ENCODE measurements at regions not wholly inside any gene's neighbourhood (a gene's known extent, or its start where the extent isn't known, plus 50 kb on each side); places are given as distances from the start of the nearest gene placed in this dataset.

GRCh38 chr2:56049233-56049845 lies 125.8 kb upstream of the EFEMP1 start (continued):
- TF ChIP-seq ZNF532 (CRISPR knock-in tag; IDR thresholded peaks at IDR 0.05; ENCODE audit: borderline replicate concordance) (no peak), CTCF (IDR thresholded peaks at IDR 0.05) (no peak), NFYB (CRISPR knock-in tag; conservative IDR thresholded peaks at IDR 0.05; ENCODE audit: low read depth) (no peak), MLX (CRISPR knock-in tag; IDR thresholded peaks at IDR 0.05) (no peak), SP1 (CRISPR knock-in tag; conservative IDR thresholded peaks at IDR 0.05) (no peak), KAT7 (CRISPR knock-in tag; IDR thresholded peaks at IDR 0.05; ENCODE audit: borderline replicate concordance) (no peak)
- TF ChIP-seq, protein P1, sequence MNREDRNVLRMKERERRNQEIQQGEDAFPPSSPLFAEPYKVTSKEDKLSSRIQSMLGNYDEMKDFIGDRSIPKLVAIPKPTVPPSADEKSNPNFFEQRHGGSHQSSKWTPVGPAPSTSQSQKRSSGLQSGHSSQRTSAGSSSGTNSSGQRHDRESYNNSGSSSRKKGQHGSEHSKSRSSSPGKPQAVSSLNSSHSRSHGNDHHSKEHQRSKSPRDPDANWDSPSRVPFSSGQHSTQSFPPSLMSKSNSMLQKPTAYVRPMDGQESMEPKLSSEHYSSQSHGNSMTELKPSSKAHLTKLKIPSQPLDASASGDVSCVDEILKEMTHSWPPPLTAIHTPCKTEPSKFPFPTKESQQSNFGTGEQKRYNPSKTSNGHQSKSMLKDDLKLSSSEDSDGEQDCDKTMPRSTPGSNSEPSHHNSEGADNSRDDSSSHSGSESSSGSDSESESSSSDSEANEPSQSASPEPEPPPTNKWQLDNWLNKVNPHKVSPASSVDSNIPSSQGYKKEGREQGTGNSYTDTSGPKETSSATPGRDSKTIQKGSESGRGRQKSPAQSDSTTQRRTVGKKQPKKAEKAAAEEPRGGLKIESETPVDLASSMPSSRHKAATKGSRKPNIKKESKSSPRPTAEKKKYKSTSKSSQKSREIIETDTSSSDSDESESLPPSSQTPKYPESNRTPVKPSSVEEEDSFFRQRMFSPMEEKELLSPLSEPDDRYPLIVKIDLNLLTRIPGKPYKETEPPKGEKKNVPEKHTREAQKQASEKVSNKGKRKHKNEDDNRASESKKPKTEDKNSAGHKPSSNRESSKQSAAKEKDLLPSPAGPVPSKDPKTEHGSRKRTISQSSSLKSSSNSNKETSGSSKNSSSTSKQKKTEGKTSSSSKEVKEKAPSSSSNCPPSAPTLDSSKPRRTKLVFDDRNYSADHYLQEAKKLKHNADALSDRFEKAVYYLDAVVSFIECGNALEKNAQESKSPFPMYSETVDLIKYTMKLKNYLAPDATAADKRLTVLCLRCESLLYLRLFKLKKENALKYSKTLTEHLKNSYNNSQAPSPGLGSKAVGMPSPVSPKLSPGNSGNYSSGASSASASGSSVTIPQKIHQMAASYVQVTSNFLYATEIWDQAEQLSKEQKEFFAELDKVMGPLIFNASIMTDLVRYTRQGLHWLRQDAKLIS (CRISPR knock-in tag; IDR thresholded peaks at IDR 0.05; ENCODE audit: borderline replicate concordance) = no peak
- TF ChIP-seq, protein P2, sequence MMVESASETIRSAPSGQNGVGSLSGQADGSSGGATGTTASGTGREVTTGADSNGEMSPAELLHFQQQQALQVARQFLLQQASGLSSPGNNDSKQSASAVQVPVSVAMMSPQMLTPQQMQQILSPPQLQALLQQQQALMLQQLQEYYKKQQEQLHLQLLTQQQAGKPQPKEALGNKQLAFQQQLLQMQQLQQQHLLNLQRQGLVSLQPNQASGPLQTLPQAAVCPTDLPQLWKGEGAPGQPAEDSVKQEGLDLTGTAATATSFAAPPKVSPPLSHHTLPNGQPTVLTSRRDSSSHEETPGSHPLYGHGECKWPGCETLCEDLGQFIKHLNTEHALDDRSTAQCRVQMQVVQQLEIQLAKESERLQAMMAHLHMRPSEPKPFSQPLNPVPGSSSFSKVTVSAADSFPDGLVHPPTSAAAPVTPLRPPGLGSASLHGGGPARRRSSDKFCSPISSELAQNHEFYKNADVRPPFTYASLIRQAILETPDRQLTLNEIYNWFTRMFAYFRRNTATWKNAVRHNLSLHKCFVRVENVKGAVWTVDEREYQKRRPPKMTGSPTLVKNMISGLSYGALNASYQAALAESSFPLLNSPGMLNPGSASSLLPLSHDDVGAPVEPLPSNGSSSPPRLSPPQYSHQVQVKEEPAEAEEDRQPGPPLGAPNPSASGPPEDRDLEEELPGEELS (CRISPR knock-in tag; IDR thresholded peaks at IDR 0.05) = no peak

DNA sequence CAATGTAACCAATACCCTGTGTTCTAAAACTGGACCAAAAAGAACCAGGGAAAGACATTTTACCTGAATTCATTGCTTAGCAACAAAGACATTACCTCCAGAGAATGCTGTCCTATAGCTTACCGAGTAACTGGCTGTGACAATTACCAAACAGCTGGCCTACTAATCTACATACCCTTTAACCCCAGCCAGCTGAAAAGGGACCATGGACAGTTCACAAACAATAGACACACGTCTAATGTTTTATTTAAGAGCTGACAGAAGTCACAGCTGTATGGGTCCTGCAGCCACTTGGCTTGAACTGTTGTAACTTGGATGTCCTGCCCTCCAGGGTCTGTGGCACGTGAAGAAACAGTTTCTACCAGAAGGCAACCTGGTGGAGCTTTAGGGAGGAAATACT lies 130.1 kb upstream of the EFEMP1 start:
- H3K9me3 Mint-ChIP-seq = peaks cover 18% of the 10 kb centered on the region
- DNase-seq (ENCODE audit: low spot score) (no peak), ATAC-seq (no peak)
- no peak overlapping the region for H3K27ac Mint-ChIP-seq
- no peak overlapping the region for H3K4me3 Mint-ChIP-seq
- H3K36me3 Mint-ChIP-seq = 0 out of 2 replicates have a peak, but pooled peaks cover under 1% of the 10 kb centered on the region
- H3K4me1 Mint-ChIP-seq = no peaks in the 10 kb centered on the region
- ChIA-PET CTCF (no interaction called here), POLR2A (no interaction called here)
- H3K27me3 Mint-ChIP-seq (ENCODE audit: low read depth) = no peaks in the 10 kb centered on the region; the same call in 1 of the 2 replicates
- TF ChIP-seq HMGXB4 (CRISPR knock-in tag; IDR thresholded peaks at IDR 0.05) (no peak), MYBL2 (CRISPR knock-in tag; IDR thresholded peaks at IDR 0.05) (no peak), JUN (CRISPR knock-in tag; IDR thresholded peaks at IDR 0.05) (no peak), ATF1 (CRISPR knock-in tag; IDR thresholded peaks at IDR 0.05) (no peak), MXD4 (CRISPR knock-in tag; IDR thresholded peaks at IDR 0.05; ENCODE audit: borderline replicate concordance) (no peak)
- TF ChIP-seq, protein P2 (CRISPR knock-in tag; IDR thresholded peaks at IDR 0.05) = no peak
- TF ChIP-seq, protein P3, sequence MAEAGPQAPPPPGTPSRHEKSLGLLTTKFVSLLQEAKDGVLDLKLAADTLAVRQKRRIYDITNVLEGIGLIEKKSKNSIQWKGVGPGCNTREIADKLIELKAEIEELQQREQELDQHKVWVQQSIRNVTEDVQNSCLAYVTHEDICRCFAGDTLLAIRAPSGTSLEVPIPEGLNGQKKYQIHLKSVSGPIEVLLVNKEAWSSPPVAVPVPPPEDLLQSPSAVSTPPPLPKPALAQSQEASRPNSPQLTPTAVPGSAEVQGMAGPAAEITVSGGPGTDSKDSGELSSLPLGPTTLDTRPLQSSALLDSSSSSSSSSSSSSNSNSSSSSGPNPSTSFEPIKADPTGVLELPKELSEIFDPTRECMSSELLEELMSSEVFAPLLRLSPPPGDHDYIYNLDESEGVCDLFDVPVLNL (CRISPR knock-in tag; IDR thresholded peaks at IDR 0.05; ENCODE audit: borderline replicate concordance, low read depth) = no peak
